ENCODE measurements at regions not wholly inside any gene's neighbourhood (a gene's known extent, or its start where the extent isn't known, plus 50 kb on each side); places are given as distances from the start of the nearest gene placed in this dataset.

DNA sequence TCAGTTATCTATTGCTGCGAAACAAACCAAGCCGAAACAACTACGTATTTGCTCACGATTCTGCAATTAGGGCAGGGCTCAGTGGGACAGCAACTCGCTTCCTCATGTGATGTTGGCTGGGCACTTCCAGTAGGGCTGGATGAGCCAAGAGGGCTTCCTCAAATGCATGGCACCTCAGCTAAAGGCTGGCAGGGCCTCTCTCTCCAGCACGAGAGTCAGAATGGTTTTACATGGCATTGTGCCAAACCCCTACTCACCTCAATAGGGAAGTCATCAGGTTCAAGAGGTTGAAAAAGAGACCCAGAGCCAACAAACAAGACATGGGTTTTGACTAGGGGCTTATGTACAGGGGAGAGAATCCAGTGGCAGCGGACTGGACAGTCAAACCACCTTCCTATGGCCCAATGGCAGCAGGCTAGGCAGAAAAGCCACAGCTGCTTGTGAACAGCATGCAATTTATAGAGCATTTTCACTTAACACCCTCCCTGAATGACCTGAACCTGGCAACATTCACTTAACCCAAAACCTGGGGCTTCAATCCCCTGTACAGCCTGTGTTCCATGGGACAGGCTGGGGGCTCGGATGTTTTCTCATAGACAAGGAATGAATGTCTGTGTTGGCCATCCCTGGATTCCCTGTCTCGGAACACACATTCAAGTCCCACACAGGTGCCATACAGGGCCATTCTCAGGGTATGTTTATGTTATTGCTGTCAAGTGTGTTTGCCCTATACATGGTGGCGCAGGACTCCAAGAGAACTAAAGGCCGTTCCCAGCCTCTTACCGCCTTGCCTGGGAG is 154.2 kb upstream of the NAV2 start:
- DNase-seq: no peak

DNA sequence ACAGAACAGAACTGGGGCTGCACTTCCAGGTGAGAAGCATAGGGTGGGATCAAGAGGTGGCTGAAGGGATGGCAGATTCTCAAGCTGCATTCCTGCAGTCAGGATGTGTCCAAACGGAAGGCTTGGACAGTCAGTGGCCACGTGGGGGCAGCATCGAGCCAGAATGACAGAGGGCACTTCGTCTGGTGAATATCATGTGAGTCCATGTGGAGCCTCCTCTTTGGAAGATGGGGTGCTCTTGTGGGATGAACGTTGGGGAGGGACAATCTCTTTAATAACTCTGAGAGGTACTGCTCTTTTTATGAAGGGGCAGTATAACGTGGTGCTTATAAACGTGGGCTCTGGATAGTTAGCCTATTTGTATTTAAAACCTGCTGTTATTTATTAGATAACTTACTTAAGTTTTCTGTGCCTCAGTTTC is 154.9 kb upstream of the NAV2 start:
- DNase-seq: peak; percentile 91

DNA sequence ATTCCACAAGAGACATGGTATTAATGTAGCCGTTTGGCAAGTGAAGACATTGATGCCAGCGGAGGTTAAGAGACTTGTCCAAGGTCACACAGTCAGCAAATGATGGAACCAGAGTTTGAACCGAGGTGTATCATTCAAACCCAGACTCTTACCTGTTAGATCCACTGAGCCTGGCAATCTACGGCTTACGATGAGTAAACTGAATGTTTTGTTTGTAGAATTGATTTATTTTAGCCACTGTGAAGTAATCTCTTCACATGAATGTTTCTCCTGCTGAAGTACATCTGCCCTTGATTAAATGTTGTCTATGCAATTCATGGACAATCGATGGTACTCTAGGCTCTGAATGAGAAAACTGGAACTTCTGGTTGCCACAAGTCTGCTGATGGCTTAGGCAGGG is 155.5 kb upstream of the NAV2 start:
- DNase-seq: no peak

DNA sequence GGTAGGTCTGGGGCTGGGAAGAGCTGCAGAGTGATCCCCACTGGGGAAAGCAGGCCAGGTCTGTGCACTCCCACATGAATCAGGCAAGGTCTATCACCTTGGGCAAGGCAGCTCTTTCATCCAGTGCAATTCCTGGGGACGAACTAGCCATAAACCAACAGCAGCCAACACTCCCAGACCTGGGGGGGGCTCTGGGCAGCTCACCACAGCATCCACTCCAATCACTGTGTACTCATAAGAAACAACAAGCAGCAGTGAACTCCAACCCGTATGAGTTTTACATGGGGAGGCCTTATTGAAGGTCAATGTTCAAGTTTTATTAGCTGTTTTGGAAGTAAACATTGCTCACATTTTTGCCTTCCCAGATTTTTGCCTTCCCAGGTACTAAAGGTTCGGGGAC is 157.4 kb upstream of the NAV2 start:
- DNase-seq: no peak

DNA sequence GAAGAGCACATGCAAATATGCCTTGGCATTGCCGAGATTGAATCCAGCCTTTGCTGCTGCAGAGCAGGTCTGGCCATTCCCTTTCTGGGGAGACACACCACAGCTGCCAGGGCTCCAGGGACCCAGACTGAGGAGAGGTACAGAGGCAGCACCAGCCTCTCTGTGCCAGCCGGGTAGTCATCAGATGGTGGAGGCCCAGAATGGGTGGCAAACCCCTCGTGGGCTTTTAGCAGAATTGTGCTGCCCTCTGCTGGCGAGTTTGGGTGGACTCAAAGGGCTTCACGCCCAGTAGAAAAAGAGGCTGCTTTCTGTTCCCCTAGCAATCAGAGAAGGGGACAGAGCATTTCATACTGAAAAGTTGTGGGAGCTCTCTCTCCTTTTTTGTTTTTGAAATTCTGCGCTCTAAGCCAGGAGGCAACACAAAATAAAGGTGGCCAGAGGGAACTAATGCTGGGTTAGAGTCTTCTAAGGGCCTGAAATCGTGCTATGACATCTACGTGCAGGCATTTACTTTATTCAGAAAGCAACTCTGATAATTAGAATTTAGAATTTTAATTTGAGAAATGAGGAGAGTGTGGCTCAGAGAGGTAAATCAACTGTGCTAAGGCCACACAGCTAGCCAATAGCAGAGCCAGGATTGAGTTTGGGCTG is 158.8 kb upstream of the NAV2 start:
- DNase-seq: peak; percentile 79

DNA sequence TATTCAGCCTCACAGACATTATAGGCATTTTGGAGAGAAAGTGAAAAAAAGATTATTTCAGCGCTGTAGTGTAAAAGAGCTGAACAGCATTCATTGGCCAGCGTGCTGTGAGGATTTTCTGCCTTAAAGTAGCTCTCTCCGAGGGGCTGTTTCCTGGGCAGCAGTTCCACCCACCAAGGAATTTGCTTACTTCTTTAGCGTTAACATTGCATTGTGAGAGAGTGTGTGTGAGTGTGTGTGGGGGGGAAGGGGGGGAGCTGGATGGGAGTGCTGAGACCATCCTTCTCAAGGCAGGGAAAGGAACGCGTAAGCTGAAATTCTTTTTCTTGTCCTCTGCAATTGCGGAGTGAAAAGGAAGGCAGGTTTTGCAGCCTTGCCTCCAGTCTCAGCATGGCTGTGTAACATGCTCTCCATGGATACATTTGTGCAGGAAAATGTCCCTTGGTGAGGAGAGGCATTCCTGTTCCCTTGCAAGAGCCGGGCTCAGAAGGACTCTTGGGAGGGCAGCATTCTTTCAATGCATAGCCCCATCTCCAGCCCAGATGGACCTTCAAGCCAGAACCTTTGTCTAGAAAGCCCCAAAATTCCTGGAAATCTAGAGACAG is 159.9 kb upstream of the NAV2 start:
- DNase-seq: no peak

DNA sequence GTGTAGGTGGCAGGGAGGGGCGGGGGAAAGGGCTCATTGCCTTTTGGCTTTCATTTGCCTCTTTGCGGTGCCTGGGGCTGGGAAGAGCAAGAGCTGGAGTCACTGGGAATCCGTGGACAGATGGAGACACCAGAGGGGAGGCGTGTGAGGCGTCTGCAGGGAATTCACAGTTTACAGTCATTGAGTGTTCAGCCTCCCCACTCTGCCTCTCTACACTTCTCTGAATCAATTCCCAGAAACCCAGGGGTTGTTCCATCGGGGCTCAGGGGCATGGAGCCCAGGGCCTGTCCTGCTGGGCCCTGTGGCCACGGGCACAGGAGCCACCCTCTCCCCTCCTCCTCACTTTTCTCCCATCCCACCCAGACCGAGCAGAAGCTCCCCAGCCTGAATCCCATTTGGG is 160.5 kb upstream of the NAV2 start:
- no peak for DNase-seq

DNA sequence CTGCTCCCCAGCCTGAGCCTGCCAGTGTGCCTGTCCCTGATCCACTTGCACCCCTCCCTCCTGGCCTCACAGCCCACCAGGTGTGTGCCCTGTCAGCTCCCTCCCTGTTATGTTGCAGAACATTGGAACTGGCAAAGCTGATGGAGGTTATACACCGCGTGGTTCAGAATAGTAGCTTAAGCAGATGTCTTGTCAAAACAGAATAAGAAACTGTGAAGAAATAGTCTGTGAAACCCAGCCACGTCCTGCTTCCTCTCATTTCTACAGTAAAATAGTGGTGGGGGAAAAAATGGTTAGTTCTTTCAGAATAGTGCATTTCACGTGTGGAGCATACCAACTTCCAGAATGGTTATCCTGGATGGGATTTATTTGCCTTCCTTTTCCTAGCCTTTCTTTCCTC is 161.2 kb upstream of the NAV2 start:
- DNase-seq: no peak

DNA sequence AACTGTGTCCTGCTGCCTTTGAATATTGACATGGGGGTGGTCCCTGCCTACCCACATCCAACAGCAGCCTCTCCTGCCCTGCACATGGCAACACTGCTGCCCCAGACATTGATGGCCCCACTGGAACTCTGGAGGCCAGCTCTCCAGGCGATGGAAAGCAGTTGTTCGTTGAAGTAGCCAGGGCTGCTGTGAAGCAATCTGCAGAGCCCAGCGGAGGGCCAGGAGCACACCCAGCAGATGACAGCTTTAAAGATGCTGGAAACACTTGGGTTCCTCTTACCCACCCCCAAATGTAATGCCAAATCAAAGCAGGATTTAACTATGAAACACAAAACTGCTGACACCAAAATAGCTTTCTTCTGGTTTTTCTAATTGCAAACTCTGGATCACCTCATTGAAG is 165.6 kb upstream of the NAV2 start:
- DNase-seq: no peak

DNA sequence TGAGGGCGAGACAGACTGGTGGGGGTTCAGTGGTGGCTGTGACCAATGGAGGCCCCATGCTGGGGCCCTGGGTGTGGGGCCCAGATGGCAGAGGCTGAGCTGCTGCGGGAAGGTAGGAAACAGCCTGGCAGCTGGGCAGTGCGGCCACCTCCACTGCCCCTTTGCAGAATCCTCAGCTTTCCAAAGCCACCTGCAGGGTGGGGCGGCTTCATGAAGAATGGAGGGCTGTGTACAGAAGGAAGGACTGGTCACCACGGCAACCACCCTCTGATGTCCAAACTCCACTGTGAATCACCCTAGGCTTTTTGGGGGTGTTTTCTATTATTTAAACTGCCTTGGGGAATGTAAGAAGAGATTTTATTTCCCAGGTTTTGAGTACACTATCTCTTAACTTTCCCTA is 166.3 kb upstream of the NAV2 start:
- no peak for DNase-seq

DNA sequence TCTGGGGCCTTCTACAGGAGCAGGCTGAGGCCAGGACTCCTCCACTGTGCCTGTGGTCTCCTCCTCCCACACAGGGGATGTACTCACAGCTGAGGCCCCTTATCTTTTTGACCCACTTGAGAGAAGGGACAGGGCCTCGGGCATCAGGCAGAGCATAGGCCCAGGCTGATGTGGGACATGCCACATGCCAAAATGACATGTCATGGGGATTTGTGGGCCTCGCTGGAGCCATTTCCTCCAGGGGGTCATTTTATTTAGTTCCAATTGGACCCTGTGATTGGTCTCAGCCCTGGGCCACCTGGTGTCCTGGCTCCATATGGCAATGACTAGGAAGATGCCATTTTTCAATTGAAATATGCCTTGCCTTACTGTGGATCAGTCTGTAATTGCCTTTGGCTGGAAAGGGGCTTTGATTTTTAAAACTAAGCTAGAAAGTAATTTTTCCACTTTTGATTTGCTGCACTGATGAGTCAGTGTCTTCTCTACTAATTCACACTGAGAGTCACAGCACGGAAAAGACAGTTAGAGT is 171.1 kb upstream of the NAV2 start:
- no peak for DNase-seq

DNA sequence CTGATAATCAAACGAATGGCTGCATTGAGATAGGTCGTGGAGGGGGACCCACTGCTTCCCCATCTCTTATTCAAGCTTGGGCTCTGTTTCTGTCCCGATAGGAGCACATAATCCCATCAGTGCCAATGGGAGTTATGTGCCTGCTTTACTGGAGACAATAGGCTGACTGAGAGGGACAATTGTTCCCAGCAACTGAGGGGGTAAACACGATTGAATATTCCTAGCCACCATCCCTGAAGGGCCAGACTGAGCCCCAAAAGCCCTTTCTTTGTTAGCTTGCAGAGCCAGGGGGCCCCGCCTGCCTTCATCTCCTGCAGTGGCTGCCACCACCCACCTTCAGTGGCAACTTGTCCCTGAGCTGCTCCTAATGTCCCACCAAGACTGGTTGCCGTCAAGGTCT is 172.8 kb upstream of the NAV2 start:
- no peak for DNase-seq

DNA sequence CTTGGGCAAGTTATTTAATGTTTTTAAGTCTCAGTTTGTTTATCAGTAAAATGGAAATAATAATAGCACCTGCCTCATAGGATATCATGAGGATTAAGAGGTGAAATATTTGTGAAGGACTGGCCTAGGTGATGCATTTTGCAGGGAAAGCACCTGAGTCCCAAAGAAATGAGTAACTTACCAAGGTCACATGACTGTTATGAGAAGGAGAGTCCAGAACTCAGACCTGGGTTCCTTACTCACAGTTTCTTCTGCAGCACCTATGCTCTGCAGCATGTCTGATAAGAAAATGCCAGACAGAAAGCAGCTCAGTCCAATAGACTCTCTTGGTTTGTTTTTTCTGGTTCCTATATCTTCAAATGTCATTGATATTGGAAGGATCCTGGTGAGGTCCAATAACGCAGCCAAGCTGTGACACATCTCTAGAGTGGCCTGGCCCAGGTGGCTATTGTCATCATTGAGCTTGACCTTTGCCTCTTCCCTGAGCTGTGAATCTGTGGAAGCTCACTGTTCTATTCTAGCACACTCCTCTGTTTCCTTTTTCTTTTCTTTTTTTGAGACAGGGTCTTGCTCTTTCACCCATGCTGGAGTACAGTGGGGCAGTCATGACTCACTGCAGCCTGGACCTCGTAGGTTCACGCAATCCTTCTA is 174.7 kb upstream of the NAV2 start:
- no peak for DNase-seq

DNA sequence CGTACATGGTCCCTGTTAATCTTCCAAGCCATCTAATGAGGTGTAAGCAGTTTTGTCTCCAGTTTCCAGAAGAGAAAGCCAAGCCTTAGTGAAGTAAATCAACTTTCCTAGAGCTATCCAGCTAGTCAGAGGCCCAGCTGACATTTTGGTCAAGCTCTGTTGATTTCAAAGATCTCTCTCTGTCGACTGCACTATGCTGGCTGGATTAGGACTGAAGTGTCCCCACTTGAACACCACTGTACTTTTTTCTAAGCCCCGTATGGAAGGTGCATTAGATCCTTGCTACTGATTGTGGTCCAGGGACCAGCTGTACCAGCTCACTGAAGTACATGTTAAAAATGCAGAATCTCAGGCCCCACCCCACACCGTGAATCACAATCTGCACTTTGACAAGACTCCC is 176.5 kb upstream of the NAV2 start:
- no peak for DNase-seq

DNA sequence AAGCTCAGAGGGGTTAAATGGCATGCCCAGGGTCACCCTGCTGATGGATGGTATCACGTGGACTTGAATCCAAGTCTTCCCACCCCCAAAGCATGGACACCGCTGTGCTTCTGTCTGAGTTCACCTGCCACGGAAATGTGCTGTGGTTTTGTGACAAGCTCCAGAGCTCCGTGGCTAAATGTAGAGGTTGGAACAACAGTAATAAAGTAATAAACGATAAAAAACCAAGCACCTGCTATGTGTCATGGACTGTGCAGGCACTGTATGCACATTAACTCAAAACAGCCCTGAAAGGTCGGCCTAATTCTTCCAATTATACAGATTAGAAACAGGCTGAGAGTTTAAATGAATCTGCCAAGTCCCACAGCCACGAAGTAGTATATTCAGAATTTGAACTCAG is 182.1 kb upstream of the NAV2 start:
- no peak for DNase-seq

DNA sequence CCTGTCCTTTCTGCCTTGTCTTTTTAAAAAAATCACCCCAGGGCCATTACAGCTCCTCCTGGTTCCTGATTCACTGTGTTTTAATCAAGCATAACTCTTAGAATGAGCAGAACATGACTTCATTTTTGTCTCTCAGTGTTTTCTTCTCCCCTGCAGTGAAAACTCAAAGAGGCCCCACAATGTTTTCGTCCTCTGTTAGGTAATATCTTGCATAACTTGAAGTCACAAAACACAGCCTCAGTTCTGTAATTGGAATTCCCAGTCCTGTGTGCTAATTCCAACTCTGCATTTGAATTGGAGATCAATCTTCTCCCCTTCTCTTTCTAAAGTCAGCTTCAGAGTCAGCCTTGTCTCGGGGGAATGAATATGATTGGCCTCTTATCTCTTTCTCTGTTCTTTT is 186.5 kb upstream of the NAV2 start:
- DNase-seq: no peak

DNA sequence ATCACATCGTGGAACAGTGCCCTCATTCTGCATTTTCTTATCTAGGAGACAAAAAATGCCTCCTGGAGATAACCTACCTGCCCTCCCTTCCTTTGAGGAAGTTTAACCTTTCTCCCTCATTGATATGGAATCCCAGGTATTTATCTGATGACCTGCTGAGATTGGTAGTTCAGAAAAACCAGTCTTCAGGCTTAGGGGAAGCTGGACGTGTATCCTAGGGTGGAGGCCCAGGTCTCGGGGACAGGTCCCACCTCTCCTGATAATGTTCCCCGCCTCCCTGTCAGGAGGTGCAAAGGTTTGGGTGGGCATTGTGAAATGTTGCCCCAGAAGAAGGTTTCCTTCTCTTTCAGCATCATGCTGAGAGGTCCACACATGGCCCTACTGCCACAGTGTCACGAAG is 186.9 kb upstream of the NAV2 start:
- peak; percentile 69 for DNase-seq

DNA sequence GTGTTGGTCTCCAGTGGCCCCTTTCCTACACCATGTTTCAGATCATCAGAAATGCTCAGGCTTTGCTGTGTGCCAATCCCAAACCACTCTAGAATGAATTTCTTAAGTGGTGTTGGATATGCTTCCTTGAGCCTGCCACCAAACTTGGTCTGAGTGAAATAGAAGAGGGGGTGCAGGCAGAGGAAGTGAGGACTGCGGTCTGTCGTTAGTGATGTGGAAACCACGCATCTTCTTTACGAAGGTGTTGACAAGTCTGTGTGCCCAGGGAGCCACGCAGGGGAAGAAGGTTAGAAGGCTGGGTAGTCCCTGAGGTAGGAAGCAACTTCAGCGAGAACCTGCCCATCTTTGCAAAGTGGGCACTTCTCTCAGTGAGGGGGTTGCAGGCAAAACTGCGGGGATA is 187.4 kb upstream of the NAV2 start:
- no peak for DNase-seq

DNA sequence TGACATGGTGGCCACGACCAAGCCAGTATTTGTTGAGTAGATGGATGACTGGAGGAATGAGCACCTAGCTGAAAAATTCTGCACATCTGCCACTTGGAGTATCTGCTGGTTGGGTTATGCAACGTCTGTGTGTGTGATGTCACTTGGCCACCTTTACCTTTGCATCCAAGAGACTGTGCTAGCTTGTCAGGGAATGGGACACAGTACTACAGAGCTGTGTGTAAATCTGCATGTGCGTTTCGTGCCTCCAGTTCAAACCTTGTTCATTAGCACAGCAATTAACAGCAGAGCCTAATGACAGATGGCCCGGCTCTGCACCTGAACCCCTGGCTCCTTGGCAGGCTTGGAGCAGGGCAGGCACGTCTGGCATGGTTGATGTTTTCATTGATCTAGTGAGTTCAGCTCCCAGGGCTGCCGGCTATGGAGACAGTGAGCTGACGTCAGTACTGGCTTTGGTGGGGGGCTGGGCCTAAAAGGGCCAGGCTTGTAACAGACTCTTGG is 188.4 kb upstream of the NAV2 start:
- DNase-seq: peak; percentile 69

DNA sequence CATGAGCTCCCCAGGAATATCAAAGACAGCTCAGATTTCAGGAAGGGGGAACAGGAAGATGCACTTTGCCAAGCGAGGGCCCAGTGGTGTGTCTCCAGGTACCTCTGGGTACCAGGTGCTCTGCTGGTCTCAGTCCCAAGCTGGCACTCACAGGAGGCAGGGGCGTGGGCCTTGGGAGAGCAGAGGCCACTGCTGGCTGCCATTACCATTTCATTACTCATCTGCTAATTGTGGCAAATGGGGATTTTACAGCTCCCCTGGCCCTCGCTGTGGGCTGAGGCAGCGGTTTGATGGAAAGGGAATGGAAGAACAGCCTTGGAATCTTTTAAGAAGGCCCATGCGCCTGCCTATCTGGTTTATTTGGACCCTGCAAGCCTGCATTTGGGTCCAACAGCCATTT is 192.0 kb upstream of the NAV2 start:
- no peak for DNase-seq

DNA sequence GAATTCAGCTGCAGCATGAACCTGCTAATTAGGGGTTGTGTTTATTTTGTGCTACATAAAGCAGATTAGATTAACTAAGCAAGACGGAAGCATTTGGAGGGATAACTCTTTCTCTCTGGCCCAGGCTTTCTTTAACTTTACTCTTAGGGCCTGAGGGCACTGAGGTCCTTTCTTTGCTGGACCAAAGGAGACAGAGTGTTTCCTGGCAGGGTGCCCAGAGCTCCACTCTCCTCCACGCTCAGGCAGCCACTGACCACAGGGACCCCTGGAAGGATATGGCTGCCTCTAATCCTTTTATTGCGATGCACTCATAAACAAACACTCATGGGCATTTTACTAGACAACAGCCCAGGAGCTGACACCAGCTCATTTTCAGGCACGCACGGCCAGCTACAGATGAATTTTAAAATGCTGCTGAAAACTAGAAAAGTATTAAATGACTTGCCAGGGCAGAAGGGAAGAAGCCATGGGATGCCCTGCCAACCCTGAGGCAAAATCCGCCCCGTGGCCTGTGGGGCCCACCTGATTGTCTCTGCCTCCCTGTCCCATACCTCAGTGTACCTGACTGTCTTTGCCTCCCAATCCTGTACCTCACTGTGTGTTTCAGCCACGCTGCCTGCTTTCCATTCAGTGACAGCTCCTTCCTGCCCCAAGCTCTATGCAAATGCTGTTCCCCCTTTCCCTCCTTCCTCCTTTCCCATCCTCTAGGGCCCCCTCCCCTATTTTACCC is 192.6 kb upstream of the NAV2 start:
- DNase-seq: no peak

DNA sequence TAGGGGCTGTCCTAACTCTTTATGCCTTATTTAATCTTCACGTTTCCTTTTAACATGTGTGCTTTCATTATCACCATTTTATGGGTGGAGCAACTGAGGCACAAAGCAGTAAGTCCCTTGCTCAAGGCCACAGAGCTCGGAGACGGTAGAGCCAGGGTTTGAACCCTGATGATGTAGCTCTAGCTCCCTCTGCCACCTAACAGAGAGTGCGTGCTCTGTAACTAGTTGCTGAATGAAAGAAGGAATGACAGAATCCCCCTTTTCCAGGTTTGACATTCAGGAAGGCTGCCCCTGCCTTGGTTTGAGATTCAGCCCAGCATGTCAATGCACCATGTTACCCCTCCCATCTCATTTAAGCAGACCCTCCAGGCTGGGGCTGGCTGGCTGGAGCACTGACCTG is 193.3 kb upstream of the NAV2 start:
- no peak for DNase-seq

DNA sequence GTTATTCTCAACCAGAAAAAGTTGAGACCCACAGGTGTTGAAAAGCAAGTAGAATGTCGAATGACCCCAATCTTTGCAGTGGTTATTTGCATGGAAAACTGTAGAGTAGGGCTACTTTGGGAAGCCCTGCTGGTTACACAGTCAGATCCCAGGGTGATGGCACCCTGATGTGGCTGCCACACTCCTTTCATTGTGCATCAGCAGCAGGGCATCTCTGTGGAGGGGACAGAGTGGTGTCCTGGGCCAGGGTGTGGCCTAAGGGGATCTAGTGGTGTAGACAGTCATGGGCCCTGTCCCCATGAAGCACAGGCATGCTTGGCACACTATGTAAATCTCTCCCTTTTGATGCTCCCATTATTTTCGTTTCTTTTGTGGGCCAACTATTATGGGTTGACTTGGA is 199.4 kb upstream of the NAV2 start:
- DNase-seq: no peak

Measured in islet precursor cell (in vitro differentiated cells).